ENCODE measurements at regions not wholly inside any gene's neighbourhood (a gene's known extent, or its start where the extent isn't known, plus 50 kb on each side); places are given as distances from the start of the nearest gene placed in this dataset.
A peak's percentile ranks its signal among the peaks of the same experiment; 100 is the strongest.

DNA sequence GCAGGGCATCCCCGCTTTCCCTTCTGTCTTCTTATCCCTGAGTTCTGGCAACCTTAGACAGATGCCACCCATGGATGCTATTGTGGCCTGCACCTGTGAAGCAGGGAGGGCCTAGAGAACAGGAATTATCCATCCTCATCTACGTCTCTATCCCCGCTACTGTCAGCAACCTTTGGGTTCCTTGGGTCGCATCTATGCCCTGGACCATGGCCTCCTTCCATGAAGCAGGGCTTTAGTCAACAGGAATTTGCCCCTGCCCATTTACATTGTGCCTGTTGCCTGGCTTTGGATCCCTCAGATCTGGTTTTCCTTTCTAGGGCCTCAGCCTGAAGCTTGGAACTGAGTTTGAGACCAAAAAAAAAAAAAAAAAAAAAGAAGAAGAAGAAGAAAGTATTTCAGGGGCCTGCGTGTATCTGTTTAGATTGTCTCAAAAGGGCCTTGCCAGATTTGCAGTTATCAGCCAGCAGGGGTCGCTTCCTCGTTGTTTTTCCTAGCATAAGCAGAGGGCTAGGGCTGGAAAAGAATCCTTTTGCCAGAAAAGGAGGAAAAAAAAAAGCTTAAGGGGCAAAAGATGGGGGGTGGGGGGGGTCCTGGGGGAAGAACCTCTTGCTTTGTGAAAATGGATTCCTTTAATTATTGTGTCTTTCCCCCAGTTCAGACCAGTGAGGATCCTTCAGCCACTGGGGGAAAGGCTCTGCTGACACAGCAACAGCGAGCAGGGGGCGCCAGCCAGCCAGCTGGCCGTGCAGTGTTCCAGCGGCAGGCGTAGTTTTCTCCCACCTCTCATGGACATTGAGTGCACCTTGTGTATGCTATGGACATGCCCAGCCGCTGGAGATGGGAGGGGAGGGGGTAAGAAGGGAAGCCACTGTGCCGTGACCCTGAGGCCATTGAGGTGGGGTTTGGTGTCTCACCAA is 65.7 kb upstream of the ALDH1L1 start:
- DNase-seq (ENCODE audit: low spot score): peak; percentile 51
- in situ Hi-C loops (cut with HindIII; ENCODE audit: low sequenced_read_pairs): no loop called here
